H1 (cell line): ENCODE measurements at regions not wholly inside any gene's neighbourhood (a gene's known extent, or its start where the extent isn't known, plus 50 kb on each side); places are given as distances from the start of the nearest gene placed in this dataset.

Source experiments
- CTCF ChIA-PET: fragments of 300-600 bp; sonication (Branson Sonifier 250); formaldehyde crosslinking; loops from one replicate; lab custom pipeline; 2021; ENCODE audit not compliant: partially characterized antibody; lab: Charles Lee
- POLR2A ChIA-PET: fragments of 300-600 bp; sonication (Branson Sonifier 250); formaldehyde crosslinking; loops from one replicate; lab custom pipeline; 2021; ENCODE audit warnings: inconsistent platforms; ENCODE audit not compliant: partially characterized antibody; lab: Charles Lee
- DNase-seq, 2 experiments: peaks; one replicate each; pipeline versions ENCODE4 v3.0.0 to v3.0.0-alpha.2; 2010 to 2022; ENCODE audit warnings: low spot score in 2 of 2, low read depth in 1 of 2, mixed read lengths in 1 of 2
- FAIRE-seq: peaks from 2 replicates; lab custom pipeline; 2011; peaks lifted over from hg19 to GRCh38; lab: Jason Lieb, UNC
- H2AFZ ChIP-seq: 2 replicates; pipeline ENCODE4 v1.8.1; 2012; ENCODE audit warnings: low read length, inconsistent platforms
- H2AK5ac ChIP-seq: 2 replicates; pipeline ENCODE4 v1.6.1; 2013; ENCODE audit warnings: low read depth, low read length
- H2BK120ac ChIP-seq: replicated peaks from 2 replicates; pipeline ENCODE3; 2013; ENCODE audit warnings: low read depth, low read length, inconsistent platforms
- H2BK12ac ChIP-seq: 2 replicates; pipeline ENCODE4 v1.6.1; 2013; ENCODE audit warnings: low read depth, low read length
- H2BK15ac ChIP-seq: 2 replicates; pipeline ENCODE4 v1.6.1; 2013; ENCODE audit warnings: low read length
- H2BK20ac ChIP-seq: 2 replicates; pipeline ENCODE4 v1.6.1; 2013; ENCODE audit warnings: low read length
- H2BK5ac ChIP-seq: 2 replicates; pipeline ENCODE4 v1.6.1; 2013; ENCODE audit warnings: low read depth, low read length
- H3K14ac ChIP-seq: 2 replicates; pipeline ENCODE4 v1.6.1; 2013; ENCODE audit warnings: inconsistent platforms; ENCODE audit not compliant: insufficient read length
- H3K18ac ChIP-seq: 2 replicates; pipeline ENCODE4 v1.6.1; 2013; ENCODE audit warnings: low read length; ENCODE audit errors: extremely low read depth
- H3K23ac ChIP-seq: 2 replicates; pipeline ENCODE4 v1.6.1; 2013; ENCODE audit warnings: inconsistent platforms; ENCODE audit not compliant: insufficient read length
- H3K23me2 ChIP-seq: 2 replicates; pipeline ENCODE4 v1.6.1; 2013; ENCODE audit warnings: low read depth, low read length
- H3K27ac ChIP-seq: 2 replicates; pipeline ENCODE4 v1.6.1; 2011; ENCODE audit warnings: low read depth, low read length, inconsistent platforms
- H3K27me3 ChIP-seq, 4 experiments: replicated peaks in 1 of 4; 1 replicate in 1 of 4; 2 replicates in 3 of 4; pipeline versions ENCODE4 v1.6.1 to v1.8.1; 2011 to 2013; ENCODE audit warnings: low read length in 3 of 4, mild to moderate bottlenecking in 3 of 4, inconsistent platforms in 2 of 4, mixed read lengths in 2 of 4, moderate library complexity in 1 of 4; ENCODE audit not compliant: control insufficient read depth in 3 of 4, insufficient read depth in 3 of 4; ENCODE audit errors: extremely low read depth in 1 of 4
- H3K36me3 ChIP-seq, 4 experiments: 2 replicates each; pipeline versions ENCODE4 v1.6.1 to v1.8.1; 2011 to 2013; ENCODE audit warnings: mild to moderate bottlenecking in 4 of 4, low read length in 3 of 4, moderate library complexity in 2 of 4, control low read depth in 1 of 4, inconsistent platforms in 1 of 4; ENCODE audit not compliant: insufficient read depth in 4 of 4, control insufficient read depth in 2 of 4
- H3K4ac ChIP-seq: replicated peaks from 2 replicates; pipeline ENCODE3; 2013; ENCODE audit warnings: low read length, low read depth, mixed read lengths, inconsistent platforms; ENCODE audit not compliant: insufficient read length
- H3K4me1 ChIP-seq, 4 experiments: replicated peaks in 1 of 4; 1 replicate in 1 of 4; 2 replicates in 3 of 4; pipeline versions ENCODE4 v1.6.1 to v1.8.1; 2011 to 2013; ENCODE audit warnings: low read length in 3 of 4, inconsistent platforms in 2 of 4, mixed read lengths in 1 of 4; ENCODE audit not compliant: insufficient read depth in 4 of 4, control insufficient read depth in 3 of 4
- H3K4me2 ChIP-seq, 2 experiments: 2 replicates each; pipeline versions ENCODE4 v1.6.1 to v1.8.1; 2011 to 2013; ENCODE audit warnings: low read depth in 2 of 2, low read length in 2 of 2, control low read depth in 1 of 2, inconsistent platforms in 1 of 2, mild to moderate bottlenecking in 1 of 2; ENCODE audit not compliant: insufficient read depth in 1 of 2
- H3K4me3 ChIP-seq, 4 experiments: fragments of 200-600, 300-600 bp in 1 of 4; sonication (generic), shearing (Covaris generic), sonication (Bioruptor Twin) in 1 of 4; 2 replicates each; pipeline versions ENCODE4 v1.5.1 to v1.8.1; 2011 to 2016; ENCODE audit warnings: low read length in 4 of 4, low read depth in 3 of 4, control low read depth in 2 of 4, inconsistent platforms in 2 of 4, mild to moderate bottlenecking in 2 of 4, mixed read lengths in 1 of 4, moderate library complexity in 1 of 4; ENCODE audit not compliant: insufficient read depth in 2 of 4; ENCODE audit errors: extremely low read depth in 1 of 4
- H3K56ac ChIP-seq: replicated peaks from 2 replicates; pipeline ENCODE3; 2013; ENCODE audit warnings: low read depth, mild to moderate bottlenecking, mixed read lengths, low read length, inconsistent platforms; ENCODE audit not compliant: insufficient read length
- H3K79me1 ChIP-seq: 2 replicates; pipeline ENCODE4 v1.6.1; 2013; ENCODE audit warnings: low read depth, low read length, control low read depth
- H3K79me2 ChIP-seq, 2 experiments: 2 replicates each; pipeline versions ENCODE4 v1.6.1 to v1.8.1; 2012 to 2013; ENCODE audit warnings: low read length in 2 of 2, mild to moderate bottlenecking in 2 of 2, inconsistent platforms in 1 of 2; ENCODE audit not compliant: insufficient read depth in 2 of 2, control insufficient read depth in 1 of 2
- H3K9ac ChIP-seq, 4 experiments: replicated peaks in 1 of 4; 1 replicate in 1 of 4; 2 replicates in 3 of 4; pipeline versions ENCODE4 v1.6.1 to v1.8.1; 2011 to 2013; ENCODE audit warnings: low read depth in 3 of 4, low read length in 3 of 4, control low read depth in 2 of 4, mild to moderate bottlenecking in 2 of 4, moderate library complexity in 2 of 4, inconsistent platforms in 1 of 4; ENCODE audit errors: extremely low read depth in 1 of 4
- H3K9me3 ChIP-seq, 2 experiments: 2 replicates each; pipeline versions ENCODE4 v1.6.1 to v1.8.1; 2012 to 2013; ENCODE audit warnings: mild to moderate bottlenecking in 2 of 2, moderate library complexity in 2 of 2, control low read depth in 1 of 2, inconsistent platforms in 1 of 2, low read depth in 1 of 2, low read length in 1 of 2, mixed read lengths in 1 of 2; ENCODE audit not compliant: insufficient read depth in 2 of 2
- H4K20me1 ChIP-seq, 2 experiments: replicated peaks in 1 of 2; 2 replicates each; pipeline versions ENCODE3 to v1.8.1; 2011 to 2013; ENCODE audit warnings: inconsistent platforms in 2 of 2, low read length in 2 of 2, mild to moderate bottlenecking in 1 of 2; ENCODE audit not compliant: insufficient read depth in 2 of 2, control insufficient read depth in 1 of 2
- H4K5ac ChIP-seq: 2 replicates; pipeline ENCODE4 v1.6.1; 2013; ENCODE audit warnings: low read length, low read depth, mixed read lengths, inconsistent platforms; ENCODE audit not compliant: insufficient read length
- H4K8ac ChIP-seq: 2 replicates; pipeline ENCODE4 v1.8.0; 2013; ENCODE audit warnings: mild to moderate bottlenecking, moderate library complexity, low read length, inconsistent platforms; ENCODE audit not compliant: insufficient read depth; ENCODE audit errors: extremely low read depth
- H4K91ac ChIP-seq: replicated peaks from 2 replicates; pipeline ENCODE3; 2013; ENCODE audit warnings: low read length, mixed read lengths, inconsistent platforms; ENCODE audit not compliant: insufficient read length
- ATF3 ChIP-seq: IDR thresholded peaks from 2 replicates; pipeline ENCODE4 v1.6.1; 2011; ENCODE audit warnings: low read depth, mild to moderate bottlenecking, low read length; ENCODE audit not compliant: insufficient read depth
- CHD1 ChIP-seq: IDR thresholded peaks from 2 replicates; pipeline ENCODE4 v1.6.1; 2012; ENCODE audit warnings: low read depth, low read length, improper control_type of control experiment
- TCF12 ChIP-seq: IDR thresholded peaks from 2 replicates; pipeline ENCODE4 v1.6.1; 2011; ENCODE audit warnings: low read depth, mild to moderate bottlenecking, low read length
- WGBS, 2 experiments: shearing (Covaris generic) in 1 of 2; methylation state at CpG; one replicate each; pipeline versions ENCODE4 v1.1.6 to v1.1.7; 2013 to 2015; ENCODE audit warnings: low lambda C conversion rate in 2 of 2, mixed read lengths in 2 of 2, inconsistent platforms in 1 of 2, low coverage in 1 of 2, missing lambda C conversion rate in 1 of 2; ENCODE audit not compliant: insufficient replicate concordance in 2 of 2, insufficient coverage in 1 of 2, insufficient read length in 1 of 2; ENCODE audit errors: extremely low coverage in 1 of 2, missing lambda C conversion rate in 1 of 2; 5-methylcytosine and 5-hydroxymethylcytosine counted together

- Histone ChIP-seq H3K4ac (no peak overlapping the region), H2BK12ac (no peak overlapping the region), H2BK5ac (no peak overlapping the region), H2BK120ac (no peak overlapping the region), H4K91ac (no peak overlapping the region), H3K23ac (no peak overlapping the region), H2BK15ac (no peak overlapping the region), H4K8ac (no peak overlapping the region), H4K20me1 (no peaks in the 10 kb centered on the region), H3K56ac (no peak overlapping the region), H3K79me1 (no peaks in the 10 kb centered on the region), H3K4me3 (no peak overlapping the region), H2AK5ac (no peak overlapping the region), H3K79me2 (no peaks in the 10 kb centered on the region), H4K5ac (no peak overlapping the region), H3K9ac (no peak overlapping the region), H3K23me2 (no peaks in the 10 kb centered on the region), H2BK20ac (no peak overlapping the region), H2AFZ (no peak overlapping the region), H3K27ac (no peak overlapping the region), H3K4me2 (no peak overlapping the region), H3K9me3 (no peaks in the 10 kb centered on the region), H3K18ac (no peak overlapping the region), H3K4me1 (no peaks in the 10 kb centered on the region), H3K36me3 (no peaks in the 10 kb centered on the region), H3K14ac (no peak overlapping the region), H3K27me3 (no peaks in the 10 kb centered on the region)
- DNase-seq (no peak), FAIRE-seq (no peak)
- ChIA-PET CTCF (no interaction called here), POLR2A (no interaction called here)
- 86% methylated on average over 3 of the region's 3 CpGs; no CpG with 5 or more reads in 1 of the 2 experiments for whole genome bisulfite sequencing, 2 experiments
- no peak for TF ChIP-seq CHD1
- TF ChIP-seq ATF3: no peak
- no peak for TF ChIP-seq TCF12
Observed at GRCh38 chr9:108603141-108603540, 252.6 kb downstream of the ACTL7B start.
